ENCODE measurements at regions not wholly inside any gene's neighbourhood (a gene's known extent, or its start where the extent isn't known, plus 50 kb on each side); places are given as distances from the start of the nearest gene placed in this dataset.

- Mint-ChIP-seq H3K36me3 (no peaks in the 10 kb centered on the region), H3K4me3 (no peak overlapping the region), H3K4me1 (peaks cover 6% of the 10 kb centered on the region), H3K27me3 (ENCODE audit: low read depth) (peaks cover 46% of the 10 kb centered on the region), H3K9me3 (no peaks in the 10 kb centered on the region), H3K27ac (no peak overlapping the region)
- TF ChIP-seq FOXP4 (CRISPR knock-in tag; IDR thresholded peaks at IDR 0.05) (no peak), ZNF232 (CRISPR knock-in tag; IDR thresholded peaks at IDR 0.05) (no peak), TCF7 (CRISPR knock-in tag; IDR thresholded peaks at IDR 0.05; ENCODE audit: low read depth) (no peak), NFE2L1 (CRISPR knock-in tag; IDR thresholded peaks at IDR 0.05) (no peak), E2F5 (CRISPR knock-in tag; IDR thresholded peaks at IDR 0.05) (no peak), CREM (CRISPR knock-in tag; IDR thresholded peaks at IDR 0.05) (no peak), FOXP1 (CRISPR knock-in tag; IDR thresholded peaks at IDR 0.05; ENCODE audit: borderline replicate concordance) (no peak), HMGXB4 (CRISPR knock-in tag; IDR thresholded peaks at IDR 0.05) (no peak), ATF3 (CRISPR knock-in tag; conservative IDR thresholded peaks at IDR 0.05) (no peak), ZNF671 (CRISPR knock-in tag; IDR thresholded peaks at IDR 0.05) (no peak), IRF1 (CRISPR knock-in tag; IDR thresholded peaks at IDR 0.05) (no peak), AR (CRISPR knock-in tag; IDR thresholded peaks at IDR 0.05) (no peak), SOX15 (CRISPR knock-in tag; IDR thresholded peaks at IDR 0.05) (no peak), ESRRA (CRISPR knock-in tag; IDR thresholded peaks at IDR 0.05; ENCODE audit: borderline replicate concordance) (no peak), JUN (CRISPR knock-in tag; IDR thresholded peaks at IDR 0.05) (no peak), CTCF (IDR thresholded peaks at IDR 0.05) (no peak), RELA (CRISPR knock-in tag; IDR thresholded peaks at IDR 0.05; ENCODE audit: borderline replicate concordance) (no peak), ZSCAN18 (CRISPR knock-in tag; IDR thresholded peaks at IDR 0.05) (no peak)
- DNase-seq (ENCODE audit: low spot score) (no peak), ATAC-seq (no peak)
- CTCF ChIA-PET: no interaction called here
- POLR2A ChIA-PET: interaction anchor here (0.6 kb wide), 1 partner anchor 20 kb away, joined by 3 read pairs; no protein-coding TSS in a partner anchor
Observed at GRCh38 chr15:95919460-95919859, 411.0 kb upstream of the NR2F2 start.
